ENCODE measurements at regions not wholly inside any gene's neighbourhood (a gene's known extent, or its start where the extent isn't known, plus 50 kb on each side); places are given as distances from the start of the nearest gene placed in this dataset.

- Histone ChIP-seq H3K27ac (peak overlapping the region in 1 of 2 donors; percentile 13), H3K4me3 (no peak overlapping the region), H3K9me3 (no peaks in the 10 kb centered on the region), H3K27me3 (no peaks in the 10 kb centered on the region), H3K36me3 (no peaks in the 10 kb centered on the region), H3K4me1 (no peaks in the 10 kb centered on the region)
- intact Hi-C loops (cut with DNase I; ENCODE audit: low total_unique reads) = loop anchor here (10.0 kb wide), 3 partner anchors 488 to 778 kb away; no protein-coding TSS in a partner anchor
- TF ChIP-seq POLR2A (IDR thresholded peaks at IDR 0.05) = no peak
- peak; percentile 51 to 74 (median 65) for TF ChIP-seq CTCF (IDR thresholded peaks at IDR 0.05)
- DNase-seq = peak; percentile 40 to 51
Observed at GRCh38 chr2:207473049-207473930, 56.5 kb upstream of the CREB1 start.

- H3K27ac ChIP-seq = peak overlapping the region in 1 of 2 donors; percentile 13
- H3K36me3 ChIP-seq = no peaks in the 10 kb centered on the region
- intact Hi-C loops (cut with DNase I; ENCODE audit: low total_unique reads) = loop anchor here (10.0 kb wide), 3 partner anchors 489 to 779 kb away; no protein-coding TSS in a partner anchor
- H3K27me3 ChIP-seq = no peaks in the 10 kb centered on the region
- no peak for TF ChIP-seq POLR2A (IDR thresholded peaks at IDR 0.05)
- no peak for TF ChIP-seq CTCF (IDR thresholded peaks at IDR 0.05)
- no peak overlapping the region for H3K4me3 ChIP-seq
- DNase-seq = no peak
- H3K9me3 ChIP-seq = no peaks in the 10 kb centered on the region
- H3K4me1 ChIP-seq = no peaks in the 10 kb centered on the region
Observed at GRCh38 chr2:207473931-207474235, 55.9 kb upstream of the CREB1 start.

GRCh38 chr2:207474863-207475485 lies 54.8 kb upstream of the CREB1 start:
- H3K27me3 ChIP-seq = no peaks in the 10 kb centered on the region
- intact Hi-C loops (cut with DNase I; ENCODE audit: low total_unique reads) = loop anchor here (10.0 kb wide), 3 partner anchors 490 to 780 kb away; no protein-coding TSS in a partner anchor
- H3K4me1 ChIP-seq = no peaks in the 10 kb centered on the region
- no peak for TF ChIP-seq POLR2A (IDR thresholded peaks at IDR 0.05)
- TF ChIP-seq CTCF (IDR thresholded peaks at IDR 0.05) = peak; percentile 72 to 87 (median 80)
- H3K9me3 ChIP-seq = no peaks in the 10 kb centered on the region
- peak in 1 of 2 donors; percentile 38 for DNase-seq
- no peak overlapping the region for H3K27ac ChIP-seq
- H3K36me3 ChIP-seq = no peaks in the 10 kb centered on the region
- H3K4me3 ChIP-seq = no peak overlapping the region

GRCh38 chr2:207475546-207475945 lies 54.2 kb upstream of the CREB1 start:
- H3K9me3 ChIP-seq = no peaks in the 10 kb centered on the region

GRCh38 chr2:207477896-207478295 lies 51.9 kb upstream of the CREB1 start:
- H3K9me3 ChIP-seq = no peaks in the 10 kb centered on the region
- H3K36me3 ChIP-seq = no peaks in the 10 kb centered on the region

More at GRCh38 chr2:207475546-207475945, 54.2 kb upstream of the CREB1 start:
- Histone ChIP-seq H3K4me1 (no peaks in the 10 kb centered on the region), H3K36me3 (no peaks in the 10 kb centered on the region), H3K4me3 (no peak overlapping the region), H3K27me3 (no peaks in the 10 kb centered on the region), H3K27ac (no peak overlapping the region)
- no peak for TF ChIP-seq POLR2A (IDR thresholded peaks at IDR 0.05)
- no peak for DNase-seq
- intact Hi-C loops (cut with DNase I; ENCODE audit: low total_unique reads) = loop anchor here (10.0 kb wide), 3 partner anchors 491 to 781 kb away; no protein-coding TSS in a partner anchor

More at GRCh38 chr2:207477896-207478295, 51.9 kb upstream of the CREB1 start:
- no peak for DNase-seq
- Histone ChIP-seq H3K4me3 (no peak overlapping the region), H3K4me1 (no peaks in the 10 kb centered on the region), H3K27me3 (no peaks in the 10 kb centered on the region), H3K27ac (no peak overlapping the region)
- TF ChIP-seq POLR2A (IDR thresholded peaks at IDR 0.05) = no peak
- no peak for TF ChIP-seq CTCF (IDR thresholded peaks at IDR 0.05)
- intact Hi-C loops (cut with DNase I; ENCODE audit: low total_unique reads) = loop anchor here (10.0 kb wide), 3 partner anchors 493 to 783 kb away; no protein-coding TSS in a partner anchor

All from uterus (tissue), 3 donors.